ENCODE measurements at regions not wholly inside any gene's neighbourhood (a gene's known extent, or its start where the extent isn't known, plus 50 kb on each side); places are given as distances from the start of the nearest gene placed in this dataset.

- Histone ChIP-seq H3K4me1 (peaks cover 3 to 28% (median 3%) of the 10 kb centered on the region in 3 donors), H3K27me3 (no peaks in the 10 kb centered on the region), H3K4me3 (no peak overlapping the region), H3K27ac (no peak overlapping the region), H3K36me3 (no peaks in the 10 kb centered on the region), H3K9me3 (no peaks in the 10 kb centered on the region)
- peak; percentile 84 for ATAC-seq
- TF ChIP-seq, protein P1, sequence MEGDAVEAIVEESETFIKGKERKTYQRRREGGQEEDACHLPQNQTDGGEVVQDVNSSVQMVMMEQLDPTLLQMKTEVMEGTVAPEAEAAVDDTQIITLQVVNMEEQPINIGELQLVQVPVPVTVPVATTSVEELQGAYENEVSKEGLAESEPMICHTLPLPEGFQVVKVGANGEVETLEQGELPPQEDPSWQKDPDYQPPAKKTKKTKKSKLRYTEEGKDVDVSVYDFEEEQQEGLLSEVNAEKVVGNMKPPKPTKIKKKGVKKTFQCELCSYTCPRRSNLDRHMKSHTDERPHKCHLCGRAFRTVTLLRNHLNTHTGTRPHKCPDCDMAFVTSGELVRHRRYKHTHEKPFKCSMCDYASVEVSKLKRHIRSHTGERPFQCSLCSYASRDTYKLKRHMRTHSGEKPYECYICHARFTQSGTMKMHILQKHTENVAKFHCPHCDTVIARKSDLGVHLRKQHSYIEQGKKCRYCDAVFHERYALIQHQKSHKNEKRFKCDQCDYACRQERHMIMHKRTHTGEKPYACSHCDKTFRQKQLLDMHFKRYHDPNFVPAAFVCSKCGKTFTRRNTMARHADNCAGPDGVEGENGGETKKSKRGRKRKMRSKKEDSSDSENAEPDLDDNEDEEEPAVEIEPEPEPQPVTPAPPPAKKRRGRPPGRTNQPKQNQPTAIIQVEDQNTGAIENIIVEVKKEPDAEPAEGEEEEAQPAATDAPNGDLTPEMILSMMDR (IDR thresholded peaks at IDR 0.05): peak; percentile 82 to 92 (median 88)
- no peak for TF ChIP-seq EP300 (IDR thresholded peaks at IDR 0.05)
- WGBS, 2 donors (ENCODE audit: low coverage in 1 of 2): 10 to 14% methylated on average over 13 to 14 of the region's 14 CpGs
These were observed 734.2 kb upstream of the ADAMTS5 start for GRCh38 chr21:27700974-27701614.

- peaks cover 0 to 5% (median under 1%) of the 10 kb centered on the region in 3 donors for H3K4me1 ChIP-seq
- H3K9me3 ChIP-seq: no peaks in the 10 kb centered on the region
- 91 to 100% methylated on average over 1 of the region's 1 CpG for WGBS, 2 donors (ENCODE audit: low coverage in 1 of 2)
- TF ChIP-seq POLR2A (IDR thresholded peaks at IDR 0.05): no peak
- TF ChIP-seq, protein P1 (IDR thresholded peaks at IDR 0.05): no peak
- no peak for TF ChIP-seq EP300 (IDR thresholded peaks at IDR 0.05)
- TF ChIP-seq POLR2AphosphoS5 (IDR thresholded peaks at IDR 0.05): no peak
- H3K36me3 ChIP-seq: no peaks in the 10 kb centered on the region
- H3K27me3 ChIP-seq: no peaks in the 10 kb centered on the region
- H3K4me3 ChIP-seq: no peak overlapping the region
- no peak for ATAC-seq
- no peak overlapping the region for H3K27ac ChIP-seq
These were observed 728.4 kb upstream of the ADAMTS5 start for GRCh38 chr21:27695246-27695645.

DNA sequence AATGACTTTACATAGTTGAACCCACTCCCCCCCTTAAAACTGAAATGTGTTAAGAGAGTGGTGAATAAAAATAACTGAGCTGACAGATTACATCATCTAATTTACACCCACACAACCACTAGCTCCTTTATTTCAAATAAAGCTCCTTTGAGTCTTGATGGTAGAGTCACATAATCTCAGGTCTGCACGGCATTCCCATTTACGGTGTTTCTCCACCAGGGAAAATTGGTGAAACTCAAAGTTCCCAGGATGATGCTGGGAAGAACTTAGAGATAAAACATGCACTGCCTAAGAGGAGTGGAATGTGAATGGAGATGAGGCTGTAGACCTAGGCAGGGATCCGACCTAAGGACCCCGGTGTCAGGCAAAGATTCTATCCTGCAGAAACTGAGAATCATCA is 727.8 kb upstream of the ADAMTS5 start:
- 60 to 71% methylated on average over 3 to 4 of the region's 4 CpGs for WGBS, 2 donors (ENCODE audit: low coverage in 1 of 2)
- Histone ChIP-seq H3K27ac (no peak overlapping the region), H3K36me3 (no peaks in the 10 kb centered on the region), H3K9me3 (no peaks in the 10 kb centered on the region), H3K4me3 (no peak overlapping the region), H3K4me1 (no peaks in the 10 kb centered on the region), H3K27me3 (no peaks in the 10 kb centered on the region)
- no peak for ATAC-seq
- TF ChIP-seq POLR2A (IDR thresholded peaks at IDR 0.05) (no peak), POLR2AphosphoS5 (IDR thresholded peaks at IDR 0.05) (no peak), EP300 (IDR thresholded peaks at IDR 0.05) (no peak)
- TF ChIP-seq, protein P1 (IDR thresholded peaks at IDR 0.05): no peak

- no peak for ATAC-seq
- H3K27me3 ChIP-seq: no peaks in the 10 kb centered on the region
- 81 to 97% methylated on average over 5 to 6 of the region's 6 CpGs for whole genome bisulfite sequencing, 2 donors (ENCODE audit: low coverage in 1 of 2)
- H3K27ac ChIP-seq: no peak overlapping the region
- no peak overlapping the region for H3K4me3 ChIP-seq
- H3K36me3 ChIP-seq: no peaks in the 10 kb centered on the region
- TF ChIP-seq POLR2A (IDR thresholded peaks at IDR 0.05) (no peak), EP300 (IDR thresholded peaks at IDR 0.05) (no peak), POLR2AphosphoS5 (IDR thresholded peaks at IDR 0.05) (no peak)
- TF ChIP-seq, protein P1 (IDR thresholded peaks at IDR 0.05): no peak
- H3K9me3 ChIP-seq: peaks cover 0 to 10% (median 0%) of the 10 kb centered on the region in 3 donors
- no peaks in the 10 kb centered on the region for H3K4me1 ChIP-seq
These were observed 726.5 kb upstream of the ADAMTS5 start for GRCh38 chr21:27693376-27693775.

- no peaks in the 10 kb centered on the region for H3K27me3 ChIP-seq
- no peak for ATAC-seq
- no peaks in the 10 kb centered on the region for H3K36me3 ChIP-seq
- WGBS, 2 donors (ENCODE audit: low coverage in 1 of 2): 0 to 4% methylated on average over 1 of the region's 1 CpG
- TF ChIP-seq POLR2A (IDR thresholded peaks at IDR 0.05) (no peak), EP300 (IDR thresholded peaks at IDR 0.05) (no peak), POLR2AphosphoS5 (IDR thresholded peaks at IDR 0.05) (no peak)
- TF ChIP-seq, protein P1 (IDR thresholded peaks at IDR 0.05): no peak
- no peak overlapping the region for H3K27ac ChIP-seq
- no peaks in the 10 kb centered on the region for H3K4me1 ChIP-seq
- H3K9me3 ChIP-seq: peaks cover 0 to 10% (median 0%) of the 10 kb centered on the region in 3 donors
- H3K4me3 ChIP-seq: no peak overlapping the region
These were observed 724.6 kb upstream of the ADAMTS5 start for GRCh38 chr21:27691516-27691915.
